GM12864 (cell line): ENCODE measurements at regions not wholly inside any gene's neighbourhood (a gene's known extent, or its start where the extent isn't known, plus 50 kb on each side); places are given as distances from the start of the nearest gene placed in this dataset.

ENCODE experiments used
- DNase-seq: peaks from one replicate; pipeline ENCODE4 v3.0.0-alpha.2; 2011; ENCODE audit warnings: low read depth
- H3K4me3 ChIP-seq: 2 replicates; pipeline ENCODE4 v1.5.1; 2011; ENCODE audit warnings: mild to moderate bottlenecking, low read depth, low read length, control low read depth
- TF ChIP-seq, protein P1 (sequence below): IDR thresholded peaks from 2 replicates; pipeline ENCODE4 v1.5.1; 2011; ENCODE audit warnings: low read depth, mild to moderate bottlenecking, moderate library complexity, low read length, control low read depth, inconsistent platforms; ENCODE audit errors: missing control alignments

GRCh38 chr1:25140073-25140797 lies 92.1 kb downstream of the SYF2 start:
- TF ChIP-seq, protein P1, sequence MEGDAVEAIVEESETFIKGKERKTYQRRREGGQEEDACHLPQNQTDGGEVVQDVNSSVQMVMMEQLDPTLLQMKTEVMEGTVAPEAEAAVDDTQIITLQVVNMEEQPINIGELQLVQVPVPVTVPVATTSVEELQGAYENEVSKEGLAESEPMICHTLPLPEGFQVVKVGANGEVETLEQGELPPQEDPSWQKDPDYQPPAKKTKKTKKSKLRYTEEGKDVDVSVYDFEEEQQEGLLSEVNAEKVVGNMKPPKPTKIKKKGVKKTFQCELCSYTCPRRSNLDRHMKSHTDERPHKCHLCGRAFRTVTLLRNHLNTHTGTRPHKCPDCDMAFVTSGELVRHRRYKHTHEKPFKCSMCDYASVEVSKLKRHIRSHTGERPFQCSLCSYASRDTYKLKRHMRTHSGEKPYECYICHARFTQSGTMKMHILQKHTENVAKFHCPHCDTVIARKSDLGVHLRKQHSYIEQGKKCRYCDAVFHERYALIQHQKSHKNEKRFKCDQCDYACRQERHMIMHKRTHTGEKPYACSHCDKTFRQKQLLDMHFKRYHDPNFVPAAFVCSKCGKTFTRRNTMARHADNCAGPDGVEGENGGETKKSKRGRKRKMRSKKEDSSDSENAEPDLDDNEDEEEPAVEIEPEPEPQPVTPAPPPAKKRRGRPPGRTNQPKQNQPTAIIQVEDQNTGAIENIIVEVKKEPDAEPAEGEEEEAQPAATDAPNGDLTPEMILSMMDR = no peak
- no peak overlapping the region for H3K4me3 ChIP-seq
- peak; percentile 49 for DNase-seq

DNA sequence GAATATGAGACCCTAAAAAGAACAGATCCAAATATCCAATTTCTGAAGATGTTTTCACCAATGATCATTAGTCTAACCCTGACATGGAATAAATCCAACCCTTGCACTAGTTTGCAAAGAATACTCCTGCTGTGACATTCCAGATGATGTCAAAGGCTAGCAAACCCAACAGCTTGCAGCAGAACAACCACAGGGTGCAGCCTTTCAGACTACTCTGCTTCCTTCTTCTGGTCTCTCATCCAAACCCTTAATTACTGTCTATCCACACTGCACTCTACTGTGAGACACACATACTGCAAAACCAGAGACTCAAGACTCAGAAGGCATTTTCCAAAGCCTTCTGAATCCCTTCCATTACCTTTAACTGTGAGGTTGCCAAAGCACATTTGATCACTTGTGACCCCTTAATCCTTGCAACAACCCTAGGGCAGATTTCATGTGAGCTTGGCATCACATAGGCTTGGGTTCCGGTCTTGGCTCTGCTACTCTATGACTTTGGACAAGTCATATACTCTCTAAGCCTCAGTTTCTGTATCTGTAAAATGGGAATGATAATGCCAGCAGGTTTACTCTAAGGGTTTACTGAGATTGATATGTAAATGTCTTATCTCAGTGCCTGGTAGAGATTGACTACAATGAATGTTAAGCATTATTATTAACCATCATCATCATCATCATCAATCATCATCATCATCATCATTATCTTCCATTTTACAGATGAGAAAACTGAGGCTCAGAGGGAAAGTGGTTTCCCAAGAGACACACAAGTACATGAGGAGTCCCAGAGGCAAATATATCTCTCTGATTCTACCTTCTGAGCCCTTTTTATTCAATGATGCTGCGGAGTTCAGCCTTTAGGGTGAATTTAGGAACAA lies 94.5 kb downstream of the SYF2 start:
- TF ChIP-seq, protein P1 = no peak
- DNase-seq = no peak
- H3K4me3 ChIP-seq = no peak overlapping the region

- no peak overlapping the region for H3K4me3 ChIP-seq
- TF ChIP-seq, protein P1 = no peak
- no peak for DNase-seq
Measured at GRCh38 chr1:25137106-25137505, 95.2 kb downstream of the SYF2 start.

DNA sequence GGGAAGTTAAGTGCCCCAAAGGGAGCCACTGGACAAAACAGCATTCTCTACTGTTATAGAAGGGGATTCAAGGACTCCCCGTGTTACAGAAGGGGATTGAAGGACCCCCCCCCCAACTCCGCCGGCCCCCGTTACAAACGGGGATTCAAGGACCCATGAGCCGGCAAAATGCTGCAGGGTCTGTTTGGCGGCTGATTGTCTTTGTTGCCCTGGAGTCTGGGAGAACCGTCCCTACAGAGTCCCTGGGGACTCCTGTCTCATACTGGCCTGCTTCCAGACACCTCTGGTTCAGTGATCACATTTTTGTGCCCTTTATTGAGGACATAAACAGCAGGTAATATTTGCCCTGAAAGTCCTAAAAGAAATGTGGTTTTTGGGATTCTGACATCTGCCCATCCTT lies 96.4 kb downstream of the SYF2 start:
- TF ChIP-seq, protein P1 = no peak
- H3K4me3 ChIP-seq = no peak overlapping the region
- DNase-seq = no peak

DNA sequence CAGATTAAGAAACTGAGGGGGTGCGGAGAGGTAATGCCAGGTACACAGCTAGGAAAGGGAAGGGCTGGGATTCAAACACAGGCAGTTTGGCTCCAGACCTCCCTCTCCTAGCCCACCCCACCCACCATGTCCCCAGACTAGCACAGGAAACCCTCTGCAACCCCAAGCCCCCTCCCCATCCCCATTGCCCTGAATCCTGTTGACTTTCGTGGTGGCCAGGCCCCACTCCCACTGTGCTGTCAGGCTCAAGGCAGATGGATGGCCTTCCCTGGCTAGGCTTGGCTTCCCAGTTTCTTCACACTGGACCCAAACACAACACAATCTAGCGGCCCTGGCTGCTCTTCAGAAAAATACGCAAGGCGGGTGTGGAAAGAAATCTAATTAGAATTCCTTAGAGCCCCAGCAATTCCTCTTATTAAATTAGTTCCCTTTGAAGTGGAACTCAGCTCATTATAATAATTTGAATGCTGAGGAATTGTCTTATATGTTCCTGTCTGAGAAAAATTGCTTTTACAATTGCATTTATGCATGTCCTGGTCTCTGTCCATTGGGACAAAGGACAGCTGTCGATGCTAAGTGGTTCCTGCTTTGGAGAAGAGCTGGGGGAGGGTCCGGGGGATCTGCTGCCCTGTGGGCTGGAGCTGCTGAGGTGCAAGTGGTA lies 97.4 kb downstream of the SYF2 start:
- H3K4me3 ChIP-seq = no peak overlapping the region
- TF ChIP-seq, protein P1 = no peak
- no peak for DNase-seq

DNA sequence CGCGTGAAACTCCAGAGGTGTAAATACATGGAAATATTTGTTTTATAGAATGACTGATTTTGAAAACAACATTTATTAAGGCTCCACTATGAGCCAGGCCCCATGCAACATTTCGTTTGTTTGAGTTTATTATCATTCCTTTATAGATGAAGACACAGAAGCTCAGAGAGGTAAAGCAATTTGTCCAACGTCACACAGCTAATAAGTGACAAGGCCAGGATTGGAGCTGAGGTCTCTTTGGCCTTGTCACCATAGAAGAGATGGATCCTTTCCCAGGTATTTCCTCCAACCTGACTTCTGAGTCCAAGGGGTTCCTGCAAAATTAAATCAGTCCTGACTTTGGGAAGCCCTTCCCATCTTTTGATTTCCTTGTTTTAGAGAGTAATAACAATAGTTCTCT lies 98.0 kb downstream of the SYF2 start:
- no peak for DNase-seq
- TF ChIP-seq, protein P1 = no peak
- no peak overlapping the region for H3K4me3 ChIP-seq
